HepG2 (cell line): ENCODE measurements at regions not wholly inside any gene's neighbourhood (a gene's known extent, or its start where the extent isn't known, plus 50 kb on each side); places are given as distances from the start of the nearest gene placed in this dataset.

ENCODE experiments used
- E2F5 ChIP-seq: sonication (generic); formaldehyde crosslinking; conservative IDR thresholded peaks from 2 replicates; pipeline ENCODE4 v1.4.0; 2020; ENCODE audit warnings: missing genetic modification reagents
- EZH2 ChIP-seq: conservative IDR thresholded peaks from 2 replicates; pipeline ENCODE4 v1.6.1; 2012; ENCODE audit warnings: mild to moderate bottlenecking, low read depth, low read length, moderate library complexity
- KMT2A ChIP-seq: sonication (generic); formaldehyde crosslinking; IDR thresholded peaks from 2 replicates; pipeline ENCODE4 v1.4.0; 2020; ENCODE audit warnings: missing genetic modification reagents
- POLR2A ChIP-seq, 2 experiments: IDR thresholded peaks; 2 replicates each; pipeline ENCODE4 v1.6.1; 2011; ENCODE audit warnings: low read depth in 2 of 2, low read length in 2 of 2, mild to moderate bottlenecking in 1 of 2, moderate library complexity in 1 of 2; ENCODE audit not compliant: insufficient read depth in 1 of 2
- SKIL ChIP-seq: sonication (generic); formaldehyde crosslinking; IDR thresholded peaks from 2 replicates; pipeline ENCODE4 v1.8.0; 2022; ENCODE audit warnings: missing genetic modification reagents, mild to moderate bottlenecking, moderate library complexity, borderline replicate concordance
- YEATS2 ChIP-seq: sonication (generic); formaldehyde crosslinking; IDR thresholded peaks from 2 replicates; pipeline ENCODE4 v1.4.0; 2020; ENCODE audit warnings: missing genetic modification reagents, borderline replicate concordance
- ZNF24 ChIP-seq: fragments of 450-650 bp; IDR thresholded peaks from 2 replicates; pipeline ENCODE4 v1.6.1; 2017; ENCODE audit warnings: antibody characterized with exemption, mild to moderate bottlenecking
- ZNF713 ChIP-seq: sonication (generic); formaldehyde crosslinking; IDR thresholded peaks from 2 replicates; pipeline ENCODE4 v1.4.0; 2020; ENCODE audit warnings: mild to moderate bottlenecking, missing genetic modification reagents

GRCh38 chr3:4245671-4246070, 57.5 kb upstream of the SETMAR start:
- no peak for TF ChIP-seq KMT2A (CRISPR knock-in tag)
- no peak for TF ChIP-seq SKIL (CRISPR knock-in tag)
- no peak for TF ChIP-seq EZH2
- TF ChIP-seq YEATS2 (CRISPR knock-in tag): no peak
- no peak for TF ChIP-seq POLR2A (IDR thresholded peaks at IDR 0.05; ENCODE audit: insufficient read depth in 1 of 2, low read depth in 2 of 2, low read length in 2 of 2)
- no peak for TF ChIP-seq E2F5 (CRISPR knock-in tag)
- TF ChIP-seq ZNF713 (CRISPR knock-in tag): no peak
- TF ChIP-seq ZNF24: no peak
